NT2/D1 (cell line): ENCODE measurements at regions not wholly inside any gene's neighbourhood (a gene's known extent, or its start where the extent isn't known, plus 50 kb on each side); places are given as distances from the start of the nearest gene placed in this dataset.

Experiments
- DNase-seq: peaks from one replicate; pipeline ENCODE4 v3.0.0-alpha.2; 2011; ENCODE audit warnings: low read depth, low spot score
- H3K27me3 ChIP-seq: 2 replicates; pipeline ENCODE4 v1.6.0; 2011; ENCODE audit warnings: mild to moderate bottlenecking; ENCODE audit not compliant: insufficient read length, insufficient read depth
- H3K36me3 ChIP-seq: 2 replicates; pipeline ENCODE4 v1.6.1; 2011; ENCODE audit warnings: mild to moderate bottlenecking, low read length, mixed read lengths; ENCODE audit not compliant: insufficient read depth, insufficient read length
- H3K4me1 ChIP-seq: 2 replicates; pipeline ENCODE4 v1.5.1; 2011; ENCODE audit not compliant: insufficient read depth, insufficient read length
- H3K4me3 ChIP-seq: 2 replicates; pipeline ENCODE4 v1.5.1; 2011; ENCODE audit warnings: low read depth; ENCODE audit not compliant: insufficient read length
- H3K9ac ChIP-seq: 2 replicates; pipeline ENCODE4 v1.6.0; 2011; ENCODE audit warnings: low read depth; ENCODE audit not compliant: insufficient read length
- H3K9me3 ChIP-seq: 2 replicates; pipeline ENCODE4 v1.5.1; 2011; ENCODE audit warnings: mild to moderate bottlenecking, low read length; ENCODE audit not compliant: insufficient read depth
- SUZ12 ChIP-seq: IDR thresholded peaks from 2 replicates; pipeline ENCODE4 v1.6.1; 2011; ENCODE audit not compliant: insufficient read length, insufficient read depth; ENCODE audit errors: extremely low read depth
- YY1 ChIP-seq: IDR thresholded peaks from 2 replicates; pipeline ENCODE4 v1.6.1; 2011; ENCODE audit not compliant: insufficient read length, insufficient read depth
- ZNF274 ChIP-seq: IDR thresholded peaks from 2 replicates; pipeline ENCODE4 v1.6.1; 2011; ENCODE audit warnings: mild to moderate bottlenecking, low read depth, low read length

- Histone ChIP-seq H3K9me3 (no peaks in the 10 kb centered on the region), H3K4me3 (no peak overlapping the region), H3K36me3 (no peaks in the 10 kb centered on the region), H3K9ac (no peak overlapping the region), H3K27me3 (peaks cover 67% of the 10 kb centered on the region), H3K4me1 (no peaks in the 10 kb centered on the region)
- DNase-seq = peak; percentile 71
- no peak for TF ChIP-seq YY1
- no peak for TF ChIP-seq SUZ12
- TF ChIP-seq ZNF274 = no peak
Observed at GRCh38 chr1:98048244-98048643, 127.4 kb upstream of the DPYD start.

- H3K27me3 ChIP-seq = peaks cover 67% of the 10 kb centered on the region
- H3K4me3 ChIP-seq = no peak overlapping the region
- no peak for DNase-seq
- H3K4me1 ChIP-seq = no peaks in the 10 kb centered on the region
- H3K9me3 ChIP-seq = no peaks in the 10 kb centered on the region
- no peaks in the 10 kb centered on the region for H3K36me3 ChIP-seq
- no peak for TF ChIP-seq SUZ12
- no peak overlapping the region for H3K9ac ChIP-seq
Observed at GRCh38 chr1:98047171-98047570, 126.3 kb upstream of the DPYD start.

- Histone ChIP-seq H3K27me3 (peaks cover 67% of the 10 kb centered on the region), H3K4me3 (peak overlapping the region; percentile 77), H3K9ac (peak overlapping the region; percentile 75), H3K4me1 (no peaks in the 10 kb centered on the region), H3K9me3 (no peaks in the 10 kb centered on the region), H3K36me3 (no peaks in the 10 kb centered on the region)
- TF ChIP-seq YY1 (no peak), ZNF274 (no peak), SUZ12 (no peak)
- DNase-seq = no peak
Observed at GRCh38 chr1:98045767-98046641, 125.2 kb upstream of the DPYD start.

- H3K9ac ChIP-seq = peak overlapping the region; percentile 75
- peaks cover 65% of the 10 kb centered on the region for H3K27me3 ChIP-seq
- H3K4me3 ChIP-seq = peak overlapping the region; percentile 77
- H3K4me1 ChIP-seq = no peaks in the 10 kb centered on the region
- TF ChIP-seq YY1 (no peak), ZNF274 (no peak), SUZ12 (no peak)
- H3K9me3 ChIP-seq = no peaks in the 10 kb centered on the region
- no peaks in the 10 kb centered on the region for H3K36me3 ChIP-seq
- no peak for DNase-seq
Observed at GRCh38 chr1:98045211-98045766, 124.5 kb upstream of the DPYD start.

- Histone ChIP-seq H3K4me1 (no peaks in the 10 kb centered on the region), H3K27me3 (peaks cover 61% of the 10 kb centered on the region), H3K9ac (peak overlapping the region; percentile 63), H3K9me3 (no peaks in the 10 kb centered on the region), H3K4me3 (peak overlapping the region; percentile 77), H3K36me3 (no peaks in the 10 kb centered on the region)
- DNase-seq = no peak
- TF ChIP-seq SUZ12 (no peak), YY1 (no peak), ZNF274 (no peak)
Observed at GRCh38 chr1:98044766-98045165, 123.9 kb upstream of the DPYD start.

GRCh38 chr1:98044071-98044697, 123.3 kb upstream of the DPYD start:
- Histone ChIP-seq H3K36me3 (no peaks in the 10 kb centered on the region), H3K4me3 (no peak overlapping the region), H3K9me3 (no peaks in the 10 kb centered on the region), H3K9ac (no peak overlapping the region), H3K4me1 (no peaks in the 10 kb centered on the region), H3K27me3 (peaks cover 55% of the 10 kb centered on the region)
- TF ChIP-seq ZNF274 = no peak
- TF ChIP-seq YY1 = no peak
- TF ChIP-seq SUZ12 = no peak
- no peak for DNase-seq

GRCh38 chr1:98035602-98036002, 114.8 kb upstream of the DPYD start:
- H3K4me1 ChIP-seq = no peaks in the 10 kb centered on the region
- H3K9me3 ChIP-seq = no peaks in the 10 kb centered on the region
- DNase-seq = no peak
- no peaks in the 10 kb centered on the region for H3K27me3 ChIP-seq
- no peak for TF ChIP-seq YY1
- TF ChIP-seq ZNF274 = no peak
- H3K9ac ChIP-seq = no peak overlapping the region
- H3K36me3 ChIP-seq = no peaks in the 10 kb centered on the region
- no peak overlapping the region for H3K4me3 ChIP-seq
